OCI-LY1 (cell line): ENCODE measurements at regions not wholly inside any gene's neighbourhood (a gene's known extent, or its start where the extent isn't known, plus 50 kb on each side); places are given as distances from the start of the nearest gene placed in this dataset.

Experiments used
- CTCF ChIP-seq: fragments of 200-600 bp; sonication (generic), shearing (Covaris generic); IDR thresholded peaks from 2 replicates; pipeline ENCODE4 v1.5.1; 2017; ENCODE audit warnings: mild to moderate bottlenecking, antibody characterized with exemption, low read length, moderate library complexity, mixed read lengths
- EZH2 ChIP-seq: fragments of 200-600 bp; sonication (generic), shearing (Covaris generic); IDR thresholded peaks from 2 replicates; pipeline ENCODE4 v1.8.0; 2017; ENCODE audit warnings: borderline replicate concordance, mixed run types, mild to moderate bottlenecking, antibody characterized with exemption, low read length, moderate library complexity, mixed read lengths

DNA sequence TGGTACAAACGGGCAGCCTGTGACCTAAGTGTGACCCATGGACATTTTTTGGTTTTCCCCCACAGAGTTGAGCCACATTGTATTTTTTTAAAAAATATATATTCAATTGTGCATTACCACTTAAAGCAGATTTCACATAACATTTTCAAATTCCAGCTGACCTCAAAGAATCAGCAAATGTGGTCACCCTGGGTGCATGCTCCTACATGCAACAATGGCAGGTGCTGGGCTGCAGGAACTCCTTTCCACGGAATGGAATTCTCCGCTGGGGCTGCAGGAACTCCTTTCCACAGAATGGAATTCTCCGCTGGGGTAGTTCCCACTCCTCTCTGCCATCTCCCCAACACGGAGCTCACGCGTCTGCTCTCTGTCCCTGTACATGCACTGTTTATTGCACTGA lies 68.7 kb downstream of the MAP10 start:
- TF ChIP-seq CTCF: no peak
- TF ChIP-seq EZH2: no peak
